ENCODE measurements at regions not wholly inside any gene's neighbourhood (a gene's known extent, or its start where the extent isn't known, plus 50 kb on each side); places are given as distances from the start of the nearest gene placed in this dataset.
"Not testable (repeated sequence)": the region's sequence is repeated elsewhere in the genome, so short reads cannot be mapped to it uniquely, and the experiment has no call there.

GRCh38 chr14:35174342-35174741 lies 52.0 kb downstream of the PRORP start:
- no peak for DNase-seq (ENCODE audit: low read depth in 2 of 2)

- no peak for DNase-seq (ENCODE audit: low read depth in 2 of 2)
These were observed 57.8 kb downstream of the PRORP start for GRCh38 chr14:35180179-35180578.

- DNase-seq (ENCODE audit: low read depth in 2 of 2) = not testable (repeated sequence)
These were observed 62.5 kb downstream of the PRORP start for GRCh38 chr14:35184891-35185290.

- no peak for DNase-seq (ENCODE audit: low read depth in 2 of 2)
These were observed 67.1 kb downstream of the PRORP start for GRCh38 chr14:35189422-35189821.

GRCh38 chr14:35193161-35193560 lies 70.8 kb downstream of the PRORP start:
- DNase-seq (ENCODE audit: low read depth in 2 of 2) = no peak

- DNase-seq (ENCODE audit: low read depth in 2 of 2) = not testable (repeated sequence)
These were observed 71.8 kb downstream of the PRORP start for GRCh38 chr14:35194183-35194582.

- DNase-seq (ENCODE audit: low read depth in 2 of 2) = peak in 1 of 2 donors; percentile 13
These were observed 74.2 kb downstream of the PRORP start for GRCh38 chr14:35196571-35196970.

GRCh38 chr14:35197015-35197414 lies 74.7 kb downstream of the PRORP start:
- peak in 1 of 2 donors; percentile 68 for DNase-seq (ENCODE audit: low read depth in 2 of 2)

- no peak for DNase-seq (ENCODE audit: low read depth in 2 of 2)
These were observed 78.7 kb downstream of the PRORP start for GRCh38 chr14:35201066-35201465.

GRCh38 chr14:35202195-35202594 lies 79.8 kb downstream of the PRORP start:
- no peak for DNase-seq (ENCODE audit: low read depth in 2 of 2)

GRCh38 chr14:35205737-35206136 lies 83.4 kb downstream of the PRORP start:
- no peak for DNase-seq (ENCODE audit: low read depth in 2 of 2)

GRCh38 chr14:35211067-35211466 lies 81.1 kb upstream of the PSMA6 start:
- DNase-seq (ENCODE audit: low read depth in 2 of 2) = no peak

- DNase-seq (ENCODE audit: low read depth in 2 of 2) = no peak
These were observed 79.6 kb upstream of the PSMA6 start for GRCh38 chr14:35212471-35213142.

GRCh38 chr14:35213143-35213788 lies 78.9 kb upstream of the PSMA6 start:
- no peak for DNase-seq (ENCODE audit: low read depth in 2 of 2)

GRCh38 chr14:35213869-35214387 lies 78.3 kb upstream of the PSMA6 start:
- peak in 1 of 2 donors; percentile 69 for DNase-seq (ENCODE audit: low read depth in 2 of 2)

GRCh38 chr14:35214402-35214801 lies 77.8 kb upstream of the PSMA6 start:
- not testable (repeated sequence) for DNase-seq (ENCODE audit: low read depth in 2 of 2)

GRCh38 chr14:35215110-35215813 lies 76.9 kb upstream of the PSMA6 start:
- peak; percentile 14 to 74 for DNase-seq (ENCODE audit: low read depth in 2 of 2)

GRCh38 chr14:35218176-35218575 lies 74.0 kb upstream of the PSMA6 start:
- DNase-seq (ENCODE audit: low read depth in 2 of 2) = not testable (repeated sequence)

- DNase-seq (ENCODE audit: low read depth in 2 of 2) = no peak
These were observed 73.2 kb upstream of the PSMA6 start for GRCh38 chr14:35218963-35219362.

- no peak for DNase-seq (ENCODE audit: low read depth in 2 of 2)
These were observed 72.0 kb upstream of the PSMA6 start for GRCh38 chr14:35220027-35220676.

- no peak for DNase-seq (ENCODE audit: low read depth in 2 of 2)
These were observed 71.3 kb upstream of the PSMA6 start for GRCh38 chr14:35220920-35221319.

- no peak for DNase-seq (ENCODE audit: low read depth in 2 of 2)
These were observed 70.7 kb upstream of the PSMA6 start for GRCh38 chr14:35221462-35221861.

Measured in lung microvascular endothelial cell (primary cell).